OCI-LY3 (cell line): ENCODE measurements at regions not wholly inside any gene's neighbourhood (a gene's known extent, or its start where the extent isn't known, plus 50 kb on each side); places are given as distances from the start of the nearest gene placed in this dataset.

Experiments used
- H2AFZ ChIP-seq: fragments of 200-600, 300-600 bp; shearing (Covaris generic); 2 replicates; pipeline ENCODE4 v1.6.0; 2014; ENCODE audit warnings: antibody characterized with exemption, low read depth, low read length
- H3K27ac ChIP-seq: fragments of 200-600, 300-600 bp; sonication (generic); 2 replicates; pipeline ENCODE4 v1.5.1; 2014; ENCODE audit warnings: mild to moderate bottlenecking, low read length, moderate library complexity, mixed read lengths
- H3K27me3 ChIP-seq: fragments of 200-600, 300-600 bp; sonication (generic); 2 replicates; pipeline ENCODE4 v1.6.1; 2014; ENCODE audit warnings: low read depth, low read length, mixed read lengths
- H3K36me3 ChIP-seq: fragments of 200-600, 300-600 bp; sonication (generic); replicated peaks from 2 replicates; pipeline ENCODE3; 2014; ENCODE audit warnings: low read depth, low read length, mixed read lengths
- H3K4me1 ChIP-seq: fragments of 300-600, 200-600 bp; sonication (generic); 2 replicates; pipeline ENCODE4 v1.6.1; 2014; ENCODE audit warnings: low read length, mixed read lengths
- H3K4me2 ChIP-seq: fragments of 200-600, 300-600 bp; sonication (generic); 2 replicates; pipeline ENCODE4 v1.6.1; 2014; ENCODE audit warnings: low read length, mixed read lengths
- H3K4me3 ChIP-seq: fragments of 300-600, 200-600 bp; sonication (generic); 2 replicates; pipeline ENCODE4 v1.5.1; 2014; ENCODE audit warnings: antibody characterized with exemption, mild to moderate bottlenecking, low read length, moderate library complexity
- H3K79me2 ChIP-seq: fragments of 300-600, 200-600 bp; shearing (Covaris generic); 2 replicates; pipeline ENCODE4 v1.6.1; 2014; ENCODE audit warnings: mild to moderate bottlenecking, low read length, mixed read lengths
- H3K9ac ChIP-seq: fragments of 300-600, 200-600 bp; shearing (Covaris generic); 2 replicates; pipeline ENCODE4 v1.6.0; 2014; ENCODE audit warnings: mild to moderate bottlenecking, low read length, moderate library complexity
- H3K9me3 ChIP-seq: fragments of 200-600, 300-600 bp; shearing (Covaris generic); 2 replicates; pipeline ENCODE4 v1.6.1; 2014; ENCODE audit warnings: low read length, mixed read lengths; ENCODE audit not compliant: insufficient read depth
- H4K20me1 ChIP-seq: fragments of 200-600, 300-600 bp; sonication (generic); 2 replicates; pipeline ENCODE4 v1.6.1; 2016; ENCODE audit warnings: low read length, mixed read lengths; ENCODE audit not compliant: insufficient read depth
- EZH2phosphoT487 ChIP-seq: fragments of 200-600 bp; shearing (Covaris generic); IDR thresholded peaks from 2 replicates; pipeline ENCODE4 v1.6.1; 2018; ENCODE audit warnings: antibody characterized with exemption, mixed run types, low read depth
- TF ChIP-seq, protein P1 (sequence below): fragments of 200-600, 300-600 bp; sonication (generic); IDR thresholded peaks from 2 replicates; pipeline ENCODE4 v1.5.1; 2014; ENCODE audit warnings: antibody characterized with exemption, low read length, low read depth

DNA sequence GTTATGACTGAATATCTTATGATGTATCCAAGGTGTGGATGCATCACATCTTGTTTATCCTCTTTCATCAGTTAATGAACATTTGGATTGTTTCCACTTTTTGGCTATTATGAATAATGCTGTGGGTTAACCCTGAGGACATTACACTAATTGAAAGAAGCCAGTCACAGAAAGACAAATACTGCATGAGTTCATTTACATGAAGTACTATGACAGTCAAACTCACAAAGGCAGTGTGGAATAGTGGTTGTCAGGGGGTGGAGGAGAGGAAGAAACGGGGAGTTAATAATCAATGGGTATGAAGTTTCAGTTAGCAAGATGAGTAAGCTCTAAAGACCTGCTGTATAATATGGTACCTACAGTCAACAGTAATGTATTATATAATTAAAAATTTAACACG, 409.4 kb upstream of the CTNND2 start:
- TF ChIP-seq, protein P1, sequence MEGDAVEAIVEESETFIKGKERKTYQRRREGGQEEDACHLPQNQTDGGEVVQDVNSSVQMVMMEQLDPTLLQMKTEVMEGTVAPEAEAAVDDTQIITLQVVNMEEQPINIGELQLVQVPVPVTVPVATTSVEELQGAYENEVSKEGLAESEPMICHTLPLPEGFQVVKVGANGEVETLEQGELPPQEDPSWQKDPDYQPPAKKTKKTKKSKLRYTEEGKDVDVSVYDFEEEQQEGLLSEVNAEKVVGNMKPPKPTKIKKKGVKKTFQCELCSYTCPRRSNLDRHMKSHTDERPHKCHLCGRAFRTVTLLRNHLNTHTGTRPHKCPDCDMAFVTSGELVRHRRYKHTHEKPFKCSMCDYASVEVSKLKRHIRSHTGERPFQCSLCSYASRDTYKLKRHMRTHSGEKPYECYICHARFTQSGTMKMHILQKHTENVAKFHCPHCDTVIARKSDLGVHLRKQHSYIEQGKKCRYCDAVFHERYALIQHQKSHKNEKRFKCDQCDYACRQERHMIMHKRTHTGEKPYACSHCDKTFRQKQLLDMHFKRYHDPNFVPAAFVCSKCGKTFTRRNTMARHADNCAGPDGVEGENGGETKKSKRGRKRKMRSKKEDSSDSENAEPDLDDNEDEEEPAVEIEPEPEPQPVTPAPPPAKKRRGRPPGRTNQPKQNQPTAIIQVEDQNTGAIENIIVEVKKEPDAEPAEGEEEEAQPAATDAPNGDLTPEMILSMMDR: no peak
- TF ChIP-seq EZH2phosphoT487: no peak
- Histone ChIP-seq H3K4me2 (no peak overlapping the region; the same call in 1 of the 2 replicates), H3K9ac (no peak overlapping the region), H3K27ac (peak overlapping the region; percentile 41; the same call in 1 of the 2 replicates), H3K4me3 (no peak overlapping the region), H3K36me3 (peaks cover 14% of the 10 kb centered on the region), H3K4me1 (peaks cover 42% of the 10 kb centered on the region), H3K9me3 (no peaks in the 10 kb centered on the region), H4K20me1 (no peaks in the 10 kb centered on the region), H2AFZ (no peak overlapping the region), H3K27me3 (no peaks in the 10 kb centered on the region), H3K79me2 (no peaks in the 10 kb centered on the region)

DNA sequence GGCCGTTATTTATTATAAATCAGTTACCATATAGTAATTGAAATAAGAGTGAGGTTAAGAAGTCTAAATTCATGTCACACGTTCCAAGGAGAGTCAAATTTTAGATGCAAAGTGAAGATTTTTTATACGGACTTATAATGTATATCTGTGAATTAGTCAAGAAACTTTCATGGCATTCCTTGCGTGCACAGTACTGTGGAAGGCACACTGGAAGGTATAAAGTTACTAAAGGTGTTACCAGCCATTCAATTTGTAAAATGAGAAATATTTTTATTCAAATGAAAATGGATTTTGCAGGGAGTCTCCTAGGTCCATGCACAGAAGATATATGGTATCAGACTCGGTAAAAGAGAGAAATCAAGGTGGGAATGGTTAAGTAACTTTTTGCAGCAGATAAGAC, 408.1 kb upstream of the CTNND2 start:
- Histone ChIP-seq H3K4me3 (no peak overlapping the region), H3K36me3 (peaks cover 14% of the 10 kb centered on the region), H3K4me2 (no peak overlapping the region), H3K9ac (no peak overlapping the region), H3K4me1 (peaks cover 40% of the 10 kb centered on the region), H3K79me2 (no peaks in the 10 kb centered on the region), H3K9me3 (no peaks in the 10 kb centered on the region), H4K20me1 (no peaks in the 10 kb centered on the region), H3K27me3 (no peaks in the 10 kb centered on the region), H3K27ac (no peak overlapping the region), H2AFZ (no peak overlapping the region)
- TF ChIP-seq, protein P1: no peak
- no peak for TF ChIP-seq EZH2phosphoT487

DNA sequence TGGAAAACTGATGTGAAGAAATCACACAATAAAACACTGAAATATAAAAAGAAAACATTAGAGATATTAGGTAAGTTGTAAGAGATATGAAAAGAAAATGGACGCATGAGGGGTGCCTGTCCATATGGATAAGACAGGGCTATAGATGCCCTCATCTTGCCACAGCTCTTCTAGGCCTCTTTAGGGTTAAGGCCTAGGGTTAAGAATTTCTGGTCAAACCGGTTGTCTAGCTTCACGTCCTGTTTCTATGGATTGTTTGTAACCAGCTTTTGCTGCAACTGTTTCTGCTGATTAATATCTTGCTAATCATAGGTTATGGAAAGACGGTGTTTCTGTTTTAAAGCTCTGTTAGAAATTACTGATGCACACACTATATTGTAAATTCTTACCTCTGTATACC, 389.9 kb upstream of the CTNND2 start:
- Histone ChIP-seq H3K4me2 (no peak overlapping the region), H3K36me3 (no peaks in the 10 kb centered on the region), H4K20me1 (no peaks in the 10 kb centered on the region), H2AFZ (no peak overlapping the region), H3K9me3 (no peaks in the 10 kb centered on the region), H3K79me2 (no peaks in the 10 kb centered on the region), H3K4me1 (peaks cover 6% of the 10 kb centered on the region; the same call in 1 of the 2 replicates), H3K27me3 (no peaks in the 10 kb centered on the region), H3K27ac (no peak overlapping the region), H3K9ac (no peak overlapping the region), H3K4me3 (no peak overlapping the region)
- TF ChIP-seq, protein P1: no peak
- no peak for TF ChIP-seq EZH2phosphoT487

DNA sequence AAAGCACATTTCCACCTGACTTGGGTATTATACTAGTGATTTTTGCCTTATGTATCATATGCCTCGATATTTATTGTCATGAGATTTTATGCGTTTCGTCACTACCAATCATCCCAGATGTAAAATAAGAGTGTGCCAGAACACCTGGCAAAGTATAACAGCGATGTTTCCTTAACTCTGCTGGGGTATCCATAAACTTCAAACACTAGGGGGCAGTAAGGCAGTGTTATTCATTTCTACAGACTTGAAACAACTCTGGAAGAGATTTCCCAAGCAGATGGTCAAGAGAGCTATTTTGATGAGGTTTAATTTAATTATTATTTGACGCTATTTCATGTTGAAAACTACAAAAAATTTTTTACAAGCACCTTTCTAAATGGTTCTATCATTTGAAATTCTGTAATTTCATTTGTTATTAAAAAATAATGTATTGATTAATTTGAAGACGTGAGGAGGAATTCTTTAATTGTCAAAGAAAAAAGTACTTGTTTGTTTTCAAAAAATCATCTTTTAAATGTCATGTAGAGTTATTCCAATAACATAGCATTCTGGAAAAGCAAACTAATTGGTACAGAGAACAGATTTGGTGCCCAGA, 388.5 kb upstream of the CTNND2 start:
- TF ChIP-seq, protein P1: peak; percentile 40
- TF ChIP-seq EZH2phosphoT487: no peak
- no peaks in the 10 kb centered on the region for H3K4me1 ChIP-seq
- no peak overlapping the region for H3K9ac ChIP-seq
- H3K4me2 ChIP-seq: no peak overlapping the region
- no peaks in the 10 kb centered on the region for H3K36me3 ChIP-seq
- no peaks in the 10 kb centered on the region for H4K20me1 ChIP-seq
- H3K27me3 ChIP-seq: no peaks in the 10 kb centered on the region
- H2AFZ ChIP-seq: no peak overlapping the region
- no peak overlapping the region for H3K27ac ChIP-seq
- no peak overlapping the region for H3K4me3 ChIP-seq
- H3K79me2 ChIP-seq: no peaks in the 10 kb centered on the region
- no peaks in the 10 kb centered on the region for H3K9me3 ChIP-seq
